SK-N-SH treated with all-trans-retinoic acid at 6 μM for 48 hours (cell line): ENCODE measurements at regions not wholly inside any gene's neighbourhood (a gene's known extent, or its start where the extent isn't known, plus 50 kb on each side); places are given as distances from the start of the nearest gene placed in this dataset.
A peak's percentile ranks its signal among the peaks of the same experiment; 100 is the strongest.

Source experiments
- ATAC-seq: fragments of 200-7000 bp; cut with Tn5 transposase; 3 replicates; pipeline ENCODE4 v1.9.1; 2020; ENCODE audit warnings: mild to moderate bottlenecking, moderate library complexity
- ARNTL ChIP-seq: fragments of 450-650 bp; formaldehyde crosslinking; IDR thresholded peaks from 2 replicates; pipeline ENCODE4 v1.5.0; 2020; ENCODE audit warnings: low read depth, mild to moderate bottlenecking, moderate library complexity, borderline replicate concordance
- CSDC2 ChIP-seq: fragments of 250-450 bp; sonication (Bioruptor Pico); IDR thresholded peaks from 2 replicates; pipeline ENCODE4 v1.5.0; 2020; ENCODE audit warnings: mild to moderate bottlenecking, moderate library complexity
- ESRRG ChIP-seq: fragments of 250-450 bp; sonication (Bioruptor Pico); IDR thresholded peaks from 2 replicates; pipeline ENCODE4 v1.6.1; 2021; ENCODE audit warnings: mild to moderate bottlenecking
- GLIS3 ChIP-seq: fragments of 250-450 bp; sonication (Bioruptor Pico); IDR thresholded peaks from 2 replicates; pipeline ENCODE4 v1.5.0; 2020; ENCODE audit warnings: mild to moderate bottlenecking, moderate library complexity
- ISL1 ChIP-seq: fragments of 250-450 bp; sonication (Bioruptor Pico); IDR thresholded peaks from 2 replicates; pipeline ENCODE4 v2.1.2; 2022; ENCODE audit warnings: mild to moderate bottlenecking, moderate library complexity
- OSR1 ChIP-seq: fragments of 250-450 bp; sonication (Bioruptor Pico); IDR thresholded peaks from 2 replicates; pipeline ENCODE4 v1.8.0; 2022; ENCODE audit warnings: moderate library complexity, mild to moderate bottlenecking, inconsistent platforms
- PPARA ChIP-seq: fragments of 250-450 bp; sonication (Bioruptor Pico); IDR thresholded peaks from 2 replicates; pipeline ENCODE4 v1.5.0; 2020; ENCODE audit warnings: mild to moderate bottlenecking, borderline replicate concordance
- RARB ChIP-seq: fragments of 250-450 bp; sonication (Bioruptor Pico); IDR thresholded peaks from 2 replicates; pipeline ENCODE4 v1.8.0; 2021; ENCODE audit warnings: mild to moderate bottlenecking, moderate library complexity
- TCF4 ChIP-seq: fragments of 250-450 bp; sonication (Bioruptor Pico); IDR thresholded peaks from 2 replicates; pipeline ENCODE4 v1.8.0; 2021; ENCODE audit warnings: mild to moderate bottlenecking, moderate library complexity, borderline replicate concordance
- TOX ChIP-seq: fragments of 250-450 bp; sonication (Bioruptor Pico); IDR thresholded peaks from 2 replicates; pipeline ENCODE4 v1.8.0; 2021; ENCODE audit warnings: mild to moderate bottlenecking, moderate library complexity, borderline replicate concordance
- ZC3H10 ChIP-seq: fragments of 250-450 bp; sonication (Bioruptor Pico); IDR thresholded peaks from 2 replicates; pipeline ENCODE4 v1.5.1; 2021; ENCODE audit warnings: mild to moderate bottlenecking, moderate library complexity
- ZFP3 ChIP-seq: fragments of 250-450 bp; sonication (Bioruptor Pico); IDR thresholded peaks from 2 replicates; pipeline ENCODE4 v1.5.0; 2020; ENCODE audit warnings: mild to moderate bottlenecking, moderate library complexity
- ZFP30 ChIP-seq: fragments of 450-650 bp; formaldehyde crosslinking; IDR thresholded peaks from 2 replicates; pipeline ENCODE4 v1.5.0; 2022; ENCODE audit warnings: mild to moderate bottlenecking, moderate library complexity
- ZNF565 ChIP-seq: fragments of 450-650 bp; formaldehyde crosslinking; conservative IDR thresholded peaks from 2 replicates; pipeline ENCODE4 v1.5.0; 2020; ENCODE audit warnings: low read depth, mild to moderate bottlenecking, moderate library complexity
- ZNF70 ChIP-seq: fragments of 450-650 bp; formaldehyde crosslinking; IDR thresholded peaks from 2 replicates; pipeline ENCODE4 v1.5.0; 2020; ENCODE audit warnings: mild to moderate bottlenecking, moderate library complexity
- ZNF8 ChIP-seq: fragments of 450-650 bp; formaldehyde crosslinking; IDR thresholded peaks from 2 replicates; pipeline ENCODE4 v1.5.0; 2020; ENCODE audit warnings: mild to moderate bottlenecking, moderate library complexity
- TF ChIP-seq, protein P1 (sequence below): fragments of 250-450 bp; sonication (Bioruptor Pico); IDR thresholded peaks from 2 replicates; pipeline ENCODE4 v1.5.1; 2020; ENCODE audit warnings: low read depth, mild to moderate bottlenecking, moderate library complexity
- TF ChIP-seq, protein P2 (sequence below): fragments of 250-450 bp; sonication (Bioruptor Pico); IDR thresholded peaks from 2 replicates; pipeline ENCODE4 v1.5.0; 2020; ENCODE audit warnings: mild to moderate bottlenecking, moderate library complexity
- TF ChIP-seq, protein P3 (sequence below): fragments of 250-450 bp; sonication (Bioruptor Pico); IDR thresholded peaks from 2 replicates; pipeline ENCODE4 v1.5.1; 2021; ENCODE audit warnings: mild to moderate bottlenecking, moderate library complexity
- TF ChIP-seq, protein P4 (sequence below): fragments of 250-450 bp; sonication (Bioruptor Pico); IDR thresholded peaks from 2 replicates; pipeline ENCODE4 v1.8.0; 2020; ENCODE audit warnings: mild to moderate bottlenecking, moderate library complexity, borderline replicate concordance
- TF ChIP-seq, protein P5 (sequence below): fragments of 250-450 bp; sonication (Bioruptor Pico); IDR thresholded peaks from 2 replicates; pipeline ENCODE4 v1.8.0; 2021; ENCODE audit warnings: low read depth, mild to moderate bottlenecking, moderate library complexity, borderline replicate concordance

DNA sequence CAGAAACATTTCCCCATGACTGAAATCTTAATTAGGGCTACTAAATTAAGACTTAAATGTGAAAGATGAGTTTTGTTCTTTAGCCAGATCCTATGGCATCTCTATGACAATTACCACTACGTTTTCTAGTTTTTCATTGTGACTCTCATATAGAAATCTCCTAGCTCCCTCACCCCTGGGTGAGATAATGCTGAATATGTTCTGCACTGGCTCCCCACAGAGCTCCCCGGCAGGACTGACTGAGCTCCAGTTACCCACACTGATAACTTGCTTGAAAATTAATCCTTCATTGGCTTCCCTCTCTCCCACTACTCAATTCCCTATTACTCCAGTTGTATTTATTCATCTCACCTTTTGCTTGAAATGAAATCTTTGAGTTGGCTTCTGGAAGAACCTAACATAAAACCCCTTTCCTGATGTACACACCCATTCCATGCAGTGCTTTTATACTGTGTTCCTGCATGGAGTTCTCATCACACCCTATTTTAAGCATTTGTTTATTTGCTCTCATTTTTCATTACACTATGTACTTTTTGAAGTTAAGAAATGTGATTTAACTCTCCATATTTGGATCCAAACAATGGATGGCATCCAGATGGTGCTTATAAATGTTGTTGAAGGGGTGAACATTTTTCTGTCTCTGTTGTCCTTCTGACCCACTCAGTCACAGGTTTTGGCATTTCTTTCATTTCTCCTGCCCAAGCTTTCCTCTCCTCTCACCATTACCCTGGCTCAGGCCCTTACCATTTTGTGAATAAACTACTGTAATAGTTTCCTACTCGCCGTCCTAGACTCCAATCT is 623.4 kb downstream of the SPRY1 start:
- peak; percentile 56 for ATAC-seq
- no peak for TF ChIP-seq TCF4 (CRISPR knock-in tag)
- no peak for TF ChIP-seq ZFP3
- TF ChIP-seq CSDC2 (CRISPR knock-in tag) = no peak
- no peak for TF ChIP-seq ZNF8
- TF ChIP-seq ZC3H10 (CRISPR knock-in tag) = no peak
- TF ChIP-seq, protein P1, sequence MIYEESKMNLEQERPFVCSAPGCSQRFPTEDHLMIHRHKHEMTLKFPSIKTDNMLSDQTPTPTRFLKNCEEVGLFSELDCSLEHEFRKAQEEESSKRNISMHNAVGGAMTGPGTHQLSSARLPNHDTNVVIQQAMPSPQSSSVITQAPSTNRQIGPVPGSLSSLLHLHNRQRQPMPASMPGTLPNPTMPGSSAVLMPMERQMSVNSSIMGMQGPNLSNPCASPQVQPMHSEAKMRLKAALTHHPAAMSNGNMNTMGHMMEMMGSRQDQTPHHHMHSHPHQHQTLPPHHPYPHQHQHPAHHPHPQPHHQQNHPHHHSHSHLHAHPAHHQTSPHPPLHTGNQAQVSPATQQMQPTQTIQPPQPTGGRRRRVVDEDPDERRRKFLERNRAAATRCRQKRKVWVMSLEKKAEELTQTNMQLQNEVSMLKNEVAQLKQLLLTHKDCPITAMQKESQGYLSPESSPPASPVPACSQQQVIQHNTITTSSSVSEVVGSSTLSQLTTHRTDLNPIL (CRISPR knock-in tag) = no peak
- no peak for TF ChIP-seq ISL1 (CRISPR knock-in tag)
- TF ChIP-seq GLIS3 (CRISPR knock-in tag) = no peak
- TF ChIP-seq RARB (CRISPR knock-in tag) = no peak
- TF ChIP-seq, protein P2, sequence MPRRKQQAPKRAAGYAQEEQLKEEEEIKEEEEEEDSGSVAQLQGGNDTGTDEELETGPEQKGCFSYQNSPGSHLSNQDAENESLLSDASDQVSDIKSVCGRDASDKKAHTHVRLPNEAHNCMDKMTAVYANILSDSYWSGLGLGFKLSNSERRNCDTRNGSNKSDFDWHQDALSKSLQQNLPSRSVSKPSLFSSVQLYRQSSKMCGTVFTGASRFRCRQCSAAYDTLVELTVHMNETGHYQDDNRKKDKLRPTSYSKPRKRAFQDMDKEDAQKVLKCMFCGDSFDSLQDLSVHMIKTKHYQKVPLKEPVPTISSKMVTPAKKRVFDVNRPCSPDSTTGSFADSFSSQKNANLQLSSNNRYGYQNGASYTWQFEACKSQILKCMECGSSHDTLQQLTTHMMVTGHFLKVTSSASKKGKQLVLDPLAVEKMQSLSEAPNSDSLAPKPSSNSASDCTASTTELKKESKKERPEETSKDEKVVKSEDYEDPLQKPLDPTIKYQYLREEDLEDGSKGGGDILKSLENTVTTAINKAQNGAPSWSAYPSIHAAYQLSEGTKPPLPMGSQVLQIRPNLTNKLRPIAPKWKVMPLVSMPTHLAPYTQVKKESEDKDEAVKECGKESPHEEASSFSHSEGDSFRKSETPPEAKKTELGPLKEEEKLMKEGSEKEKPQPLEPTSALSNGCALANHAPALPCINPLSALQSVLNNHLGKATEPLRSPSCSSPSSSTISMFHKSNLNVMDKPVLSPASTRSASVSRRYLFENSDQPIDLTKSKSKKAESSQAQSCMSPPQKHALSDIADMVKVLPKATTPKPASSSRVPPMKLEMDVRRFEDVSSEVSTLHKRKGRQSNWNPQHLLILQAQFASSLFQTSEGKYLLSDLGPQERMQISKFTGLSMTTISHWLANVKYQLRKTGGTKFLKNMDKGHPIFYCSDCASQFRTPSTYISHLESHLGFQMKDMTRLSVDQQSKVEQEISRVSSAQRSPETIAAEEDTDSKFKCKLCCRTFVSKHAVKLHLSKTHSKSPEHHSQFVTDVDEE (CRISPR knock-in tag) = no peak
- no peak for TF ChIP-seq ZNF70 (CRISPR knock-in tag)
- no peak for TF ChIP-seq ARNTL
- TF ChIP-seq ZNF565 = no peak
- TF ChIP-seq TOX (CRISPR knock-in tag) = no peak
- TF ChIP-seq, protein P3, sequence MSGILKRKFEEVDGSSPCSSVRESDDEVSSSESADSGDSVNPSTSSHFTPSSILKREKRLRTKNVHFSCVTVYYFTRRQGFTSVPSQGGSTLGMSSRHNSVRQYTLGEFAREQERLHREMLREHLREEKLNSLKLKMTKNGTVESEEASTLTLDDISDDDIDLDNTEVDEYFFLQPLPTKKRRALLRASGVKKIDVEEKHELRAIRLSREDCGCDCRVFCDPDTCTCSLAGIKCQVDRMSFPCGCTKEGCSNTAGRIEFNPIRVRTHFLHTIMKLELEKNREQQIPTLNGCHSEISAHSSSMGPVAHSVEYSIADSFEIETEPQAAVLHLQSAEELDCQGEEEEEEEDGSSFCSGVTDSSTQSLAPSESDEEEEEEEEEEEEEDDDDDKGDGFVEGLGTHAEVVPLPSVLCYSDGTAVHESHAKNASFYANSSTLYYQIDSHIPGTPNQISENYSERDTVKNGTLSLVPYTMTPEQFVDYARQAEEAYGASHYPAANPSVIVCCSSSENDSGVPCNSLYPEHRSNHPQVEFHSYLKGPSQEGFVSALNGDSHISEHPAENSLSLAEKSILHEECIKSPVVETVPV (CRISPR knock-in tag) = no peak
- TF ChIP-seq OSR1 (CRISPR knock-in tag) = no peak
- TF ChIP-seq ESRRG (CRISPR knock-in tag) = no peak
- TF ChIP-seq, protein P4, sequence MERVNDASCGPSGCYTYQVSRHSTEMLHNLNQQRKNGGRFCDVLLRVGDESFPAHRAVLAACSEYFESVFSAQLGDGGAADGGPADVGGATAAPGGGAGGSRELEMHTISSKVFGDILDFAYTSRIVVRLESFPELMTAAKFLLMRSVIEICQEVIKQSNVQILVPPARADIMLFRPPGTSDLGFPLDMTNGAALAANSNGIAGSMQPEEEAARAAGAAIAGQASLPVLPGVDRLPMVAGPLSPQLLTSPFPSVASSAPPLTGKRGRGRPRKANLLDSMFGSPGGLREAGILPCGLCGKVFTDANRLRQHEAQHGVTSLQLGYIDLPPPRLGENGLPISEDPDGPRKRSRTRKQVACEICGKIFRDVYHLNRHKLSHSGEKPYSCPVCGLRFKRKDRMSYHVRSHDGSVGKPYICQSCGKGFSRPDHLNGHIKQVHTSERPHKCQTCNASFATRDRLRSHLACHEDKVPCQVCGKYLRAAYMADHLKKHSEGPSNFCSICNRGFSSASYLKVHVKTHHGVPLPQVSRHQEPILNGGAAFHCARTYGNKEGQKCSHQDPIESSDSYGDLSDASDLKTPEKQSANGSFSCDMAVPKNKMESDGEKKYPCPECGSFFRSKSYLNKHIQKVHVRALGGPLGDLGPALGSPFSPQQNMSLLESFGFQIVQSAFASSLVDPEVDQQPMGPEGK = no peak
- no peak for TF ChIP-seq PPARA

DNA sequence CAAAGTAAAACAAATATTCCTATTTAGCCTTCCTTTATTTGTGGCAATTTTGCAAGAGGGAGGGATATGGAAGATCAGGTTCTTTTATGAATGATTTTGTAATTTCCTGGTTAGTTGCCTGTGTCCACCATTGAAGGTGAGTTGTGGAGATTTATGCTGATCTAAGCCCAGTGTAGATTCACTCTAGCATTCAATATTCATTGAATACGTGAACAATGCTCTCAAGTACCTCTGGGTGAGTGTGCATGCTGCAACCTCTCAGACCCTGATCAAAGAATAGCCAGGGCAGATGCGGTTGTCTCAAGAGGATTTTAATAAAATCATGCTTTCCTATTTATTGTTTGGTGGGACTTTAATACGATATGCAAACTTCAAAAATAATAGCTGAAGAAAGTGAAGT is 628.4 kb downstream of the SPRY1 start:
- TF ChIP-seq ZNF565 = no peak
- no peak for TF ChIP-seq TOX (CRISPR knock-in tag)
- TF ChIP-seq, protein P5, sequence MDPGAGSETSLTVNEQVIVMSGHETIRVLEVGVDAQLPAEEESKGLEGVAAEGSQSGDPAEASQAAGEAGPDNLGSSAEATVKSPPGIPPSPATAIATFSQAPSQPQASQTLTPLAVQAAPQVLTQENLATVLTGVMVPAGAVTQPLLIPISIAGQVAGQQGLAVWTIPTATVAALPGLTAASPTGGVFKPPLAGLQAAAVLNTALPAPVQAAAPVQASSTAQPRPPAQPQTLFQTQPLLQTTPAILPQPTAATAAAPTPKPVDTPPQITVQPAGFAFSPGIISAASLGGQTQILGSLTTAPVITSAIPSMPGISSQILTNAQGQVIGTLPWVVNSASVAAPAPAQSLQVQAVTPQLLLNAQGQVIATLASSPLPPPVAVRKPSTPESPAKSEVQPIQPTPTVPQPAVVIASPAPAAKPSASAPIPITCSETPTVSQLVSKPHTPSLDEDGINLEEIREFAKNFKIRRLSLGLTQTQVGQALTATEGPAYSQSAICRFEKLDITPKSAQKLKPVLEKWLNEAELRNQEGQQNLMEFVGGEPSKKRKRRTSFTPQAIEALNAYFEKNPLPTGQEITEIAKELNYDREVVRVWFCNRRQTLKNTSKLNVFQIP = no peak
- TF ChIP-seq, protein P1 (CRISPR knock-in tag) = no peak
- no peak for TF ChIP-seq ZNF8
- TF ChIP-seq ARNTL = no peak
- no peak for TF ChIP-seq GLIS3 (CRISPR knock-in tag)
- TF ChIP-seq ZFP30 (CRISPR knock-in tag) = no peak
- TF ChIP-seq, protein P4 = no peak
- no peak for TF ChIP-seq ZC3H10 (CRISPR knock-in tag)
- TF ChIP-seq OSR1 (CRISPR knock-in tag) = no peak
- TF ChIP-seq ESRRG (CRISPR knock-in tag) = no peak
- TF ChIP-seq TCF4 (CRISPR knock-in tag) = no peak
- no peak for TF ChIP-seq ZNF70 (CRISPR knock-in tag)
- ATAC-seq = no peak
